ENCODE measurements at regions not wholly inside any gene's neighbourhood (a gene's known extent, or its start where the extent isn't known, plus 50 kb on each side); places are given as distances from the start of the nearest gene placed in this dataset.
"Not testable (repeated sequence)": the region's sequence is repeated elsewhere in the genome, so short reads cannot be mapped to it uniquely, and the experiment has no call there.

GRCh38 chr5:53367727-53368126 lies 112.7 kb upstream of the FST start:
- no peak for DNase-seq (ENCODE audit: low read depth)

GRCh38 chr5:53368516-53368915 lies 111.9 kb upstream of the FST start:
- DNase-seq (ENCODE audit: low read depth), result no peak

- no peak for DNase-seq (ENCODE audit: low read depth)
Measured at GRCh38 chr5:53368966-53369605, 111.3 kb upstream of the FST start.

GRCh38 chr5:53369681-53370080 lies 110.7 kb upstream of the FST start:
- DNase-seq (ENCODE audit: low read depth), result no peak

- DNase-seq (ENCODE audit: low read depth), result no peak
Measured at GRCh38 chr5:53373451-53374158, 106.8 kb upstream of the FST start.

GRCh38 chr5:53376853-53377252 lies 103.6 kb upstream of the FST start:
- DNase-seq (ENCODE audit: low read depth), result no peak

GRCh38 chr5:53378190-53378589 lies 102.2 kb upstream of the FST start:
- DNase-seq (ENCODE audit: low read depth), result no peak

GRCh38 chr5:53378590-53379247 lies 101.7 kb upstream of the FST start:
- DNase-seq (ENCODE audit: low read depth), result no peak

GRCh38 chr5:53386341-53386740 lies 94.1 kb upstream of the FST start:
- no peak for DNase-seq (ENCODE audit: low read depth)

- no peak for DNase-seq (ENCODE audit: low read depth)
Measured at GRCh38 chr5:53389093-53389492, 91.3 kb upstream of the FST start.

GRCh38 chr5:53392073-53392472 lies 88.4 kb upstream of the FST start:
- no peak for DNase-seq (ENCODE audit: low read depth)

GRCh38 chr5:53394808-53395207 lies 85.6 kb upstream of the FST start:
- DNase-seq (ENCODE audit: low read depth), result no peak

- no peak for DNase-seq (ENCODE audit: low read depth)
Measured at GRCh38 chr5:53397141-53397757, 83.2 kb upstream of the FST start.

GRCh38 chr5:53397845-53398244 lies 82.6 kb upstream of the FST start:
- DNase-seq (ENCODE audit: low read depth), result peak; percentile 50

- DNase-seq (ENCODE audit: low read depth), result peak; percentile 64
Measured at GRCh38 chr5:53399926-53400697, 80.3 kb upstream of the FST start.

- DNase-seq (ENCODE audit: low read depth), result no peak
Measured at GRCh38 chr5:53403291-53403690, 77.1 kb upstream of the FST start.

- DNase-seq (ENCODE audit: low read depth), result no peak
Measured at GRCh38 chr5:53403758-53404157, 76.7 kb upstream of the FST start.

- no peak for DNase-seq (ENCODE audit: low read depth)
Measured at GRCh38 chr5:53405396-53405795, 75.0 kb upstream of the FST start.

- DNase-seq (ENCODE audit: low read depth), result peak; percentile 67
Measured at GRCh38 chr5:53406630-53407316, 73.7 kb upstream of the FST start.

GRCh38 chr5:53407373-53407772 lies 73.1 kb upstream of the FST start:
- no peak for DNase-seq (ENCODE audit: low read depth)

GRCh38 chr5:53411388-53411787 lies 69.0 kb upstream of the FST start:
- DNase-seq (ENCODE audit: low read depth), result no peak

GRCh38 chr5:53412499-53412898 lies 67.9 kb upstream of the FST start:
- DNase-seq (ENCODE audit: low read depth), result not testable (repeated sequence)
